ENCODE measurements at regions not wholly inside any gene's neighbourhood (a gene's known extent, or its start where the extent isn't known, plus 50 kb on each side); places are given as distances from the start of the nearest gene placed in this dataset.
"Not testable (repeated sequence)": the region's sequence is repeated elsewhere in the genome, so short reads cannot be mapped to it uniquely, and the experiment has no call there.

DNA sequence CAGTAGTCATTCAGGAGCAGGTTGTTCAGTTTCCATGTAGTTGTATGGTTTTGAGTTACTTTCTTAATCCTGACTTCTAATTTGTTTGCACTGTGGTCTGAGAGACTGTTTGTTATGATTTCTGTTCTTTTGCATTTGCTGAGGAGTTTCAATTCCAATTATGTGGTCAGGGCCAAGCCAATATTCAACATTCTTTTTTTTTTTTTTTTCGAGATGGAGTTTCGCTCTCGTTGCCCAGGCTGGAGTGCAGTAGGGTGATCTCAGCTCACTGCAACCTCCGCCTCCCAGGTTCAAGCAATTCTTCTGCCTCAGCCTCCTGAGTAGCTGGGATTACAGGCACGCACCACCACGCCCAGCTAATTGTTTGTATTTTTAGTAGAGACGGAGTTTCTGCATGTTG, 145.9 kb upstream of the NEGR1 start:
- DNase-seq (ENCODE audit: low read depth): not testable (repeated sequence)

DNA sequence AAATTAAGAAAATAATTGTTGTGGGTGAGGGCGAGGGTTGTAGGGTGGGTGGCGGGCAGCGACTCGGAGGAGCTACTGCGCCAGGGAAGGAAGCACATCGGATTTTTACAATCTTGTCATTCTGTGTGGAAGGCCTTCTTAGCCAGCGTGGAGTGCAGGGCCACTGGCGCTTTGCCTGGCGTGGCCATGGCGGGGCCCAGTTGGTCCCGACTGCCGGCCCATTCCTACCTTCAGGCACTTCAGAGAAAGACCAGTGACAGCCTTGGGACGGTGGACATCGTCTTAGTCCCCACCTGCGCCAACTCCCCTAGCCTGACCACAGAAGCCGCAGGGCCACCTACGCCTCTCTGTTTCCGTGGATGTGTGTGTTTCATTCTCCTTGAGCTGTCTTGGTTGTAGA, 136.9 kb upstream of the NEGR1 start:
- DNase-seq (ENCODE audit: low read depth): no peak

DNA sequence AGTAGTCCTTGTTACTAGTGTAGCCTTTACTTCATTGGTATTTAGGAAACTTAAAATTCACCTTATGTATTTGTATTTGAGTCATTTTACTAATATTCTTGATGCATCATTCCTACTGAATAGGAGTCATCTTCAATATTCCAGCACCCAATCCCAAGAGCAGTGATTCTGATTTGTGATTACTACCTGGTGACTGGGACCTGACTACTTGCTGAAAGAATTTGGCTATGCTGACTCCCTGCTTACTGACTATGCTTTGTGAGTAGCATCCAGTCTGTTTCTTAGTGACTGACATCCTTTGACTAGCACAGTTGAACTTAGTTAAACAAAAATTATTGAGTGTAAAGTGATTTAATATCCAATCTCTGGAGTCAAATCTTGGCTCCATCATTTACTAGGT, 129.9 kb upstream of the NEGR1 start:
- no peak for DNase-seq (ENCODE audit: low read depth)

DNA sequence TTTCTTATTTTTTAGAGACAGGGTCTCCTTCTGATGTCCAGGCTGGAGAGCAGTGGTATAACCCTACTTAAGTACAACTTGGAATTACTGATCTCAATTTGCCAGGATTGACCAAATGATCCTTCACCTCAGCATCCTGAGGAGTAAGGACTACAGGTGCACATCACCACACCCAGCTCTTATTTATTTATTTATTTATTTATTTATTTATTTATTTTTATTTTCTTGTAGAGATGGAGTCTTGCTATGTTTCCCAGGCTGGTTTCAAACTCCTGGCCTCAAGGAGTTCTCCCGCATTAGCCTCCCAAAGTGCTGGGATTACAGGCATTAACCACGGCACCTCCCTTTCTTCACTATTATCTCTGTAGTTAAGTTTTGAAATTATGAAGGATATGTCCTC, 117.5 kb upstream of the NEGR1 start:
- no peak for DNase-seq (ENCODE audit: low read depth)

DNA sequence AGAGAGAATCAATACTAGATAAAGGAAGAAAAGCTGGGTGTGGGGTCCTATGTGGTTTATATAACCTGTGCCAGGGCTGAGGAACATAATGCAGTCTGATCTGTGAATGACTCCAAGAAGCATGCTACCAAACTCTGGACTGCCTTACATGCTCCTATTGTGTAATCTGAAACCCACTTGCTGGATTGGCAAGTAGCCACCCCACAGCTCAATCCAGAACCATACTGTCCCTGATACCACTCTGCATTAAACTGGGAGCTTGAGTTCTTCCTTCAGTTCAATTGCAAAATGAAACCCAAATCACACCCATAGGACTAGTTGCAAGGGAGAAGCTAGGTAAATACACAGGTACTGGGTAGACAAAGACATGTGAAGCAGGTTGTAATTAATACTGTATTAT, 115.4 kb upstream of the NEGR1 start:
- peak; percentile 1 for DNase-seq (ENCODE audit: low read depth)

DNA sequence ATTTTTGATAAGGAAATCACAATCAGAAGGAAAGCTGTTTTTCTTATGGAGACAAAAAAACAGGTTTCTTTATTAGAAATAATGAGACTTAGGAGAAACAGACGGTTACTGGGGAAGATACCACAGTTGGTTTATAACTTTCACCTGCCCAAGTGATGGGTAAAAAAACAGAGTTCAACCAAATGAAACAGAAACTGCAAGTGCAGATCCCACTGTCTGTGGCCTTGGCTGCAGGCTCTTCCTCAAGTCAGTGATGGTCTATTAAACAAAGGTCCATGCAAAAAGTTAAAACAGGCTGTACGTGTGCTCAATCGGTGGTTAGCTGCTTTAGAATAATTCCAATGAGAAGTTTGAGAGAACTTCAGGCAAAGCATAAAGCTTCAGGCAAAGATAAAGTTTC, 112.1 kb upstream of the NEGR1 start:
- no peak for DNase-seq (ENCODE audit: low read depth)

DNA sequence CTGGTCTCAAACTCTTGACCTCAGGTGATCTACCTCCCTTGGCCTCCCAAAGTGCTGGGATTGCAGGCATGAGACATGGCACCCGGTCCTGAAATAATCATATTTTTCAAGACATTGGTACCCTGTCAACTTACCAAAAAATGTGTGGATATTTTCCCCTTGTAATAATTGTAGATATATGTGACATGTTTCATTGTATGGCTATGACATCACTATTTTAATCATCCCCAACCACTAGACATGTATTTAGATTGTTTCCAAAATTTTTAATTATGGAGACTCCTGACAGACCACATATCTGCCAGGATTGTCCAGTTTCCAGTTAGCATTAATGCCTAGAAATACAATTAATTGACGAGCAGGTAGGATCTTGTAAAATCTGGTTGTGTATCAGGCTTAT, 96.7 kb upstream of the NEGR1 start:
- DNase-seq (ENCODE audit: low read depth): no peak

DNA sequence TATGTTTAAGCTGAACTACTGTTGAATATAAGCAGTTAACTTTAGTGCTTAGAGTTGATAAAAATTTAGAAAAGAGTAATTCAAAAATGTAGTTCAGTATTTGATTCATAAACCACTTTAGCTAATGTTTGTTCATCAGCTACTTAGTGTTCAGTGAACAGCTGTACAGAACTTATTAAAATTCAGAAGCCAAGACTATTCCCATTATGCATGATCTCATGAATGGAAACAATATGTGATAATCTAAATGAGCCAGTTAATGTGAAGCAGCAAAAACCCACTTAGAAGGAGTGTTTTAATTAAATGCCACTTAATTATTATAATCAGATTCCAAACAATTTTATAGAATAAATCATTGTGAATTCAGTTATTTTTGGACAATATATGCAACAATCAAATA, 92.9 kb upstream of the NEGR1 start:
- no peak for DNase-seq (ENCODE audit: low read depth)

DNA sequence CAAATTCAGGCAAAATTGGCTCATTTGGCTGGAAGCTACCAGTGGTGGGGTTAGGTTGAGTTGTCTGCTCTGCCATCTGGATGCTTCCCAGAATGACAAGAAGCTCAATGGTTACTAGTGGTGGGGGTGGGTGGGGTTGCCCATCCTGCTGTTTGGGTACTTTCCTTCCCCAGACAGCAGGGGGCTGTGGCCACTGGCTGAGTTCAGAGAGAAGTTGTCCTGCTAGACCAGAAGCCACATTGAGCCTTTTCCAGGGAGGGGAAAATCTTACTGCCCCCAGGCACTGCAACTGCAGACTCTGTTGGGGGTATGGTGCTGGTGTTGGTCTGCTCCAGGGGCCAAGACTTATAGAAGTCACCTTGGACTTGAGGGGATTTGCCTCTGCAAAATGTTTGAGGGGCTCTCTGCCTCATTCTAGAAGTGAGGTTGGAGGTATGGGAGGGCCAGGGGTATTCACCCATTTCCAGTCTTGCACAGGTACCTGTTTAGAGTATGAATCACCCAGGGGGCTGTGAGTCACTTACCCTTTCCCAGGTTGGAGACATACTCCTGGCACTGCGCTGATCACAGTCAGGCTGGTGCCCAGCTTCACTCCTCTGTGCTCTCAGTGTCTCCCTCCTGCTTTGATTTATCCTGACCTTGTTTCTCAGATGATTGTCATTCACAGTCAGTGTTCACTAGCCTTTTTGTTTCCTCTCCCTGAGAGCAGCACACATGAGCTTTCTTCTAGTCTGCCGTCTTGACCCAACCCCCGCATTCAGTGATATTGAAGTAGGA, 89.1 kb upstream of the NEGR1 start:
- DNase-seq (ENCODE audit: low read depth): no peak

DNA sequence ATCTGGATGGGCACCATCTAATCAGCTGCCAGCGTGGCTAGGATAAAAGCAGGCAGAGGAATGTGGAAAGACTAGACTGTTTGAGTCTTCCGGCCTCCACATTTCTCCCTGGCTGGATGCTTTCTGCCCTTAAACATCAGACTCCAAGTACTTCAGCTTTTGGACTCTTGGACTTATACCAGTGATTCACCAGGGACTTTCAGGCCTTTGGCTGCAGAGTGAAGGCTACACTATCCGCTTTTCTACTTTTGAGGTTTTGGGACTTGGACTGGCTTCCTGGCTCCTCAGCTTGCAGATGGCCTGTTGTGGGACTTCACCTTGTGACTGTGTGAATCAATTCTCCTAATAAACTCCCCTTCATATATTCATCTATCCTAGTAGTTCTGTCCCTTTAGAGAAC, 88.5 kb upstream of the NEGR1 start:
- not testable (repeated sequence) for DNase-seq (ENCODE audit: low read depth)

DNA sequence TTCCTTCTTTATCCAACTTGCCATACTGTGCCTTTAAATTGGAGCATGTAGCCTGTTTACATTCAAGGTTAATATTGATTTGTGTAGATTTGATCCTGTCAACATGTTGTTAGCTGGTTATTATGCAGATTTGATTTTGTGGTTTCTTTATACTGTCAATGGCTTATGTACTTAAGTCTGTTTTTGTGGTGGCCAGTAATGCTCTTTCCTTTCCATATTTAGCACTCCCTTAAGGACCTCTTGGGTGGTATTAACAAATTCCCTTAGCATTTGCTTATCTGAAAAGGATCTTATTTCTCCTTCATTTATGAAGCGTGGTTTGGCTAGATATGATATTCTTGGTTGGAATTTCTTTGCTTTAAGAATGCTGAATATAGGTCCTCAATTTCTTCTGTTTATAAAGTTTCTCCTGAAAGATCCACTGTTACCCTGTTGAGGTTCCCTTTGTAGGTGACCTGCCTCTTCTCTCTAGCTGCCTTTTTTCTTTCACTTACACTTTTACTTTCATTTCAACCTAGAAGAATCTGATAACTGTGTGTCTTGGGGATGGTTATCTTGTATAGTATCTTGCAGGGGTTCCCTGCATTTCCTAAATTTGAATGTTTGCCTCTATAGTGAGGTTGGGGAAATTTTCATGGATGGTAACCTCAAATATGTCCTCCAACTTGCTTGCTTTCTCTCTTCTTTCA, 86.9 kb upstream of the NEGR1 start:
- DNase-seq (ENCODE audit: low read depth): no peak

DNA sequence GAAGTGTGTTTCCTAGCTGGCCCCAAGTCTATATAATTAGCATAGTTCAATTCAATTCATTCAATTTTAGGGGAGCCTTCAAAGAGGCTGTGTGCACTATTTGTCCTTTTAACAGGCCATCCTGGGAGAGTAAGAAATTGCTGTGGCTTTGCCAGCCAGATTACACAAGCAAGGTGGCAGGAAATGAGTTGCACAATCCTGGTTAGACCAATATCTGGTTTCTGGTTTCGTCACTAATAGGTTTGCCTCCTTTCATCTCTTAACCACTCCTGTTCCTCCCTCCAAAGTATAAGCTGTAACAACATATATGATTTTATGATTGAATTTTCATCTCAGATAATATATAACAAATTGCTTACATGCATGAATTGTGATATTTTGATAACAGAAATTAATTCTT, 84.1 kb upstream of the NEGR1 start:
- DNase-seq (ENCODE audit: low read depth): peak; percentile 22

DNA sequence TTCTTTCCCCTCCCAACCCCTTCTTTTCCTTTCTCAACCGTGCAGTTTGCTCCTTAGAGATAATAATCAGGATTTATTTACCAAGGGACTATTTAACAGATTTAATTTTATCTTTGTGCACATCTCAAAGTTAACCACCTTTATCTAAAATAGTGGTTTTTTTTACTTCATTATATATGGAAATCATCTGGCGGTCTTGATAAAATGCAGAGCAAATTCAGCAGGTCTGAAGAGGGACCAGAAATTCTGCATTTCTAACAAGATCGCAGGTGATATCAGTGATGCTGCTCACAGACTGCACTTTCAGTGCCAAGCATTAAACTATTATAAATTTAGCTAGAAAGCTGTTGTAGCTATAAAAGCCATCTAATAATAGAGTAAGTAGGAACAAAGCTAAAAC, 83.4 kb upstream of the NEGR1 start:
- no peak for DNase-seq (ENCODE audit: low read depth)

DNA sequence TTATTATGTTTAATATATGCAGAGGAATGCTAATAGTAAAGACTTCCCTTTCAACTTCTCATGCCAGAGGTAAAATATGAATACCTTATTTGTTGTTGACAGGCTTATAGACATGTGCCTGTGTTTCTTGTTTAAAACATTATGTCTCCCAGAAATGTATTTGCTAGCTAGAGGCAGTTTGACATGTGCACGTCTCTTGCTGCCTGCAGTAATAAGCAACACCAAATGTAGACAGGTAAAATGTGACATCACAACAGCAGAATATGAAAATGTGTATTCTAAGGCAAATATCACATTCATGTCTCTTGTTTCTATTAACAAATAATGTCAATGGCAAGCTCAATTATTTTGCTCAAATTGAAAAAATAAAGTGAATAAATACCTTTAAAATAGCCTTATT, 80.2 kb upstream of the NEGR1 start:
- no peak for DNase-seq (ENCODE audit: low read depth)

DNA sequence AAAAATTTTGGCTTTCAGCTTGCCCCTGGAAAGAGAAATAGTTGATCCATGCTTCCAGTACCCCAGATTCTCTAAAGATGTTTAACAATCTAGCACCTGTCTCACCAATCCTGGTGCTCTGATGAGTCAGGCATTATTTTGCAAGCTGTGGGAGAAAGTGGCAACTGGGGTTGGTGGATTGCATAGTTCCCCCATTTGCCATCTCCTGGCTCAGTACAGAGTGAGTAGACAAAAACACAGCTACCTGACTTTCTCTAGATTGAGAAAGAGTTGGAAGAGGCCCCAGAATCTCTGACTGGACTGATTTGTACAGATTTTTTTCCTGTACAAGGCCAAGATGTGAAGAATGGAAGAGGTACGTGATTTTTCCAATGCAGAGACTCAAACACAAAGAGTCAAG, 75.1 kb upstream of the NEGR1 start:
- no peak for DNase-seq (ENCODE audit: low read depth)

DNA sequence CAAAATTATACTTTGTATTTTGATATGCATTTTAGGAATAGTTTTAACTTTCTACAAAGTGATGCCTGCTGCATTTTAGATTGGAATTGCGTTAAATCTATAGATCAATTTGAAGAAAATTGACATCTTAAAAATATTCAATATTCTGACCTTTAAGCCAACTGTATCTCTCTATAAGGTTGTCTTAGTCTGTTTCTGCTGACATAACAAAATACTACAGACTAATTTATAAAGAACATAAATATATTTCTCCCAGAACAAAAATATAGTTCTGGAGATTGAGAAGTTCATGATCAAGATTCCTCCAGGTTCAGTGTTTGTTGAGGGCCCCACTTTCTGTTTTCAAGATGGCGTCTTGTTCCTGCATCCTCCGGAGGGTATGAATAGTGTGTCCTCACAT, 73.6 kb upstream of the NEGR1 start:
- no peak for DNase-seq (ENCODE audit: low read depth)

DNA sequence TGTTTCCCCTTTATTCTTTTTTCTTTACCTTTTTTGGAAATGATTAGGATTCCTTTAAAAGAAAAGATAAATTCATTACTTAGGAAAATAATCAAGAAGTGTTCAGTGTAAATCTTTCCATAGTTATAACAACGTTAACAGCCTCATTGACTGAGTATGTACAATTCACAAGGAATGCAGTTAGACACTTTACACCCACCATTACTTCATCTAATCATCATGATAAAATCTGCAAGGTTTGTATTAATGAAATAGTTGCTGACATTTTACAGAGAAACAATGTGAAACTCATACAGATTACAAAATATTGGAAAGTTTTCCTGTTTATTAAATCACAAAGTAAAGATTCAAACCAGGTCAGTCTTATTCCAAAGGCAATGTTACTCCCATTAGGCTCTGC, 59.3 kb upstream of the NEGR1 start:
- no peak for DNase-seq (ENCODE audit: low read depth)

DNA sequence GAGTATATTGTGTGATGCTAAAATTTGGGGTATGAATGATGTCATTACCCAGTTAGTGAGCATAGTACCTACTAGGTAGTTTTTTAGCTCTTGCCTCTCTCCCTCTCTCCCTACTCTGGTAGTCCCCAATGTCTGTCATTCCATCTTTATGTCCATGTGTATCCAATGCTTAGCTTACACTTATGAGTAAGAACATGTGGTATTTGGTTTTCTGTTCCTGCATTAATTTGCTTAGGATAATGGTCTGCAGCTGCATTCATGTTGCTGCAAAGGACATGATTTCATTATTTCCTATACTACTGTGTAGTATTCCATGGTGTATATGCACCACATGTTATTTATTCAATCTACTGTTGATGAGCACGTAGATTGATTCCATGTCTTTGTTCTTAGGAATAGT, 54.4 kb upstream of the NEGR1 start:
- DNase-seq (ENCODE audit: low read depth): no peak
